Endothelial cell of umbilical vein (primary cell): ENCODE measurements at regions not wholly inside any gene's neighbourhood (a gene's known extent, or its start where the extent isn't known, plus 50 kb on each side); places are given as distances from the start of the nearest gene placed in this dataset.

Experiments
- BruUV-seq: library from RNA; stranded (reverse); fragments of 400-500 nt; replicated peaks from 2 replicates; lab custom pipeline; 2021; lab: Mats Ljungman, UMichigan
- CTCF ChIA-PET: fragments of 300-600, 350-600 bp; sonication (Branson Sonifier 250); formaldehyde crosslinking; loops from one replicate; lab custom pipeline; 2021; ENCODE audit warnings: antibody characterized with exemption, inconsistent platforms; lab: Charles Lee
- POLR2A ChIA-PET: fragments of 300-600, 350-600 bp; sonication (Branson Sonifier 250); formaldehyde crosslinking; loops from one replicate; lab custom pipeline; 2021; ENCODE audit warnings: antibody characterized with exemption, inconsistent platforms; lab: Charles Lee
- DNase-seq: peaks from one replicate; pipeline ENCODE4 v3.0.0-alpha.2; 2011; ENCODE audit warnings: low read depth, low spot score
- FAIRE-seq: peaks from 2 replicates; lab custom pipeline; 2011; peaks lifted over from hg19 to GRCh38; lab: Jason Lieb, UNC
- H2AFZ ChIP-seq: 2 replicates; pipeline ENCODE4 v1.6.0; 2012; ENCODE audit warnings: low read depth, low read length, control low read depth, inconsistent platforms
- H3K27ac ChIP-seq: 2 replicates; pipeline ENCODE4 v1.5.1; 2011; ENCODE audit warnings: low read depth, mild to moderate bottlenecking, control low read depth, low read length, moderate library complexity; ENCODE audit not compliant: insufficient read depth
- H3K27me3 ChIP-seq, 2 experiments: 2 replicates each; pipeline versions ENCODE4 v1.6.0 to v1.6.1; 2011; ENCODE audit warnings: low read length in 2 of 2, mixed read lengths in 1 of 2; ENCODE audit not compliant: control insufficient read depth in 2 of 2, insufficient read depth in 2 of 2
- H3K36me3 ChIP-seq, 2 experiments: 2 replicates in 1 of 2; 3 replicates in 1 of 2; pipeline ENCODE4 v1.5.1; 2011; ENCODE audit warnings: low read length in 2 of 2, mild to moderate bottlenecking in 1 of 2, moderate library complexity in 1 of 2; ENCODE audit not compliant: control insufficient read depth in 2 of 2, insufficient read depth in 2 of 2; ENCODE audit errors: extremely low read depth in 1 of 2
- H3K4me1 ChIP-seq: 3 replicates; pipeline ENCODE4 v1.5.1; 2011; ENCODE audit warnings: mild to moderate bottlenecking, low read length; ENCODE audit not compliant: control insufficient read depth, insufficient read depth; ENCODE audit errors: extremely low read depth
- H3K4me2 ChIP-seq: 2 replicates; pipeline ENCODE4 v1.6.1; 2011; ENCODE audit warnings: low read length, control low read depth, mixed read lengths; ENCODE audit not compliant: insufficient read depth
- H3K4me3 ChIP-seq, 3 experiments: fragments of 200-600 bp in 1 of 3; sonication (generic), shearing (Covaris generic) in 1 of 3; replicated peaks in 1 of 3; 2 replicates each; pipeline ENCODE4 v1.5.1; 2011 to 2016; ENCODE audit warnings: control low read depth in 3 of 3, low read length in 3 of 3, mild to moderate bottlenecking in 2 of 3, inconsistent platforms in 1 of 3, low read depth in 1 of 3, moderate library complexity in 1 of 3; ENCODE audit not compliant: insufficient read depth in 1 of 3
- H3K79me2 ChIP-seq: 2 replicates; pipeline ENCODE4 v1.6.0; 2012; ENCODE audit warnings: low read length, inconsistent platforms; ENCODE audit not compliant: control insufficient read depth, insufficient read depth
- H3K9ac ChIP-seq: replicated peaks from 2 replicates; pipeline ENCODE3; 2011; ENCODE audit warnings: low read length, control low read depth; ENCODE audit not compliant: insufficient read depth; ENCODE audit errors: extremely low read depth
- H3K9me1 ChIP-seq: replicated peaks from 3 replicates; pipeline ENCODE4 v1.6.0; 2011; ENCODE audit warnings: mild to moderate bottlenecking, low read length; ENCODE audit not compliant: control insufficient read depth, insufficient read depth; ENCODE audit errors: extremely low read depth
- H3K9me3 ChIP-seq: replicated peaks from 2 replicates; pipeline ENCODE4 v1.5.1; 2012; ENCODE audit warnings: low read length, inconsistent platforms; ENCODE audit not compliant: control insufficient read depth, insufficient read depth
- H4K20me1 ChIP-seq: replicated peaks from 2 replicates; pipeline ENCODE3; 2011; ENCODE audit warnings: mild to moderate bottlenecking, low read length; ENCODE audit not compliant: control insufficient read depth, insufficient read depth; ENCODE audit errors: extremely low read depth
- EZH2 ChIP-seq: IDR thresholded peaks from 2 replicates; pipeline ENCODE4 v1.6.1; 2012; ENCODE audit warnings: borderline replicate concordance, low read depth, mild to moderate bottlenecking, moderate library complexity, low read length, inconsistent platforms; ENCODE audit not compliant: severe bottlenecking
- FOS ChIP-seq: IDR thresholded peaks from 2 replicates; pipeline ENCODE4 v1.6.1; 2011; ENCODE audit warnings: mild to moderate bottlenecking, low read length, moderate library complexity, borderline replicate concordance; ENCODE audit not compliant: insufficient read depth
- GATA2 ChIP-seq: IDR thresholded peaks from 2 replicates; pipeline ENCODE4 v1.7.0; 2011; ENCODE audit warnings: low read depth, mild to moderate bottlenecking, moderate library complexity, mixed read lengths, low read length; ENCODE audit not compliant: insufficient read length, insufficient read depth
- JUN ChIP-seq: IDR thresholded peaks from 2 replicates; pipeline ENCODE4 v1.6.1; 2011; ENCODE audit warnings: borderline replicate concordance, low read depth; ENCODE audit not compliant: insufficient read length, insufficient read depth
- MYC ChIP-seq: IDR thresholded peaks from one replicate; pipeline ENCODE4 v1.6.1; 2011; ENCODE audit warnings: mild to moderate bottlenecking, low read depth, low read length
- POLR2A ChIP-seq: IDR thresholded peaks from 2 replicates; pipeline ENCODE4 v1.6.1; 2012; ENCODE audit warnings: low read depth, mild to moderate bottlenecking, control low read depth, low read length
- POLR2AphosphoS5 ChIP-seq: IDR thresholded peaks from 2 replicates; pipeline ENCODE4 v1.6.1; 2012; ENCODE audit warnings: low read depth, mild to moderate bottlenecking, control low read depth, low read length, moderate library complexity; ENCODE audit not compliant: insufficient read depth
- dilution Hi-C: fragments of 300-500 bp; cut with MboI; formaldehyde crosslinking; loops from one replicate; pipeline ENCODE4 v1.15.0; 2019; ENCODE audit warnings: low sequenced_read_pairs; ENCODE audit not compliant: extremely low pct_ligation_motif_present
- intact Hi-C: fragments of 100-400 bp; cut with micrococcal nuclease; formaldehyde crosslinking; loops from one replicate; pipeline ENCODE4 v1.10.0; 2022
- TF ChIP-seq, protein P1 (sequence below), 2 donors: IDR thresholded peaks; 1 replicate in 1 of 2; 2 replicates in 1 of 2; pipeline ENCODE4 v1.5.1; 2011; ENCODE audit warnings: low read length in 2 of 2, mild to moderate bottlenecking in 2 of 2, moderate library complexity in 2 of 2, control low read depth in 1 of 2, inconsistent platforms in 1 of 2, low read depth in 1 of 2; ENCODE audit not compliant: insufficient read depth in 1 of 2; ENCODE audit errors: extremely low read depth in 1 of 2
- TF ChIP-seq, protein P2 (sequence below): IDR thresholded peaks from 2 replicates; pipeline ENCODE4 v1.6.1; 2011; ENCODE audit not compliant: insufficient read depth, insufficient read length

DNA sequence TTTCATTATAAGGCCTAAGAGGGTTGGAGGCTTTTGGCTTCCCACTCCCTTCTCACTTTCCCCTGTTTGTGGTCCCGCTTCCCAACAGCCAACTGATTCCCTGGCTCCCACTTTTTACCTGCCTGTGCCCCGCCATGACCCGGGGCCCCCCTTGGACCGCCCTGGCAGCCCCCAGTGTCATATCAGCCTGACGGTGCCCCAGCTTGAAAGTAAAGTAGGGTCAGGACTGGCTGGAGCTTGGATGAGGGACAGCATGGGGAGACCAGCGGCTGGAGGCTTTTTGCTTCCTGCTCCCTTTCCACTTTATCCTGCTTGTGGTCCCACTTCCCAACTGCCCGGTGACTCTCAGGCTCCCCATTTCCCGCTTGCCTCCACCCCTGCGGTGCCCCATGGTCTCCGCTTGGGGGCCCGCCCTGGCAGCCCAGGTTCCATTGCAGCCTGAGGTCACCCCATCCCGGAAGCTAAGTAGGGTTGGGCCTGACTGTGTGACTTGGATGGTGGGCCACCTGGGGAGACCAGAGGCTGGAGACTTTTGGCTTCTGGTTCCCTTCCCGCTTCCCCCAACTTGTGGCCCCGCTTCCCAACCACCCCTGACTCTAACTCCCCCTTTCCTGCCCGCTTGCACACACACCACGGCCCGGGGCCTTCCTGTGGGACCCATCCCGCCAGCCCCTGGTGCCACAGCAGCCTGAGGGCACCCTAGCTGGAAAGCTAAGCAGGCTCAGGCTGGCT lies 2274.7 kb downstream of the TP53TG3F start:
- intact Hi-C loops = no loop called here
- no TSS peak for BruUV-seq
- no peak for DNase-seq

DNA sequence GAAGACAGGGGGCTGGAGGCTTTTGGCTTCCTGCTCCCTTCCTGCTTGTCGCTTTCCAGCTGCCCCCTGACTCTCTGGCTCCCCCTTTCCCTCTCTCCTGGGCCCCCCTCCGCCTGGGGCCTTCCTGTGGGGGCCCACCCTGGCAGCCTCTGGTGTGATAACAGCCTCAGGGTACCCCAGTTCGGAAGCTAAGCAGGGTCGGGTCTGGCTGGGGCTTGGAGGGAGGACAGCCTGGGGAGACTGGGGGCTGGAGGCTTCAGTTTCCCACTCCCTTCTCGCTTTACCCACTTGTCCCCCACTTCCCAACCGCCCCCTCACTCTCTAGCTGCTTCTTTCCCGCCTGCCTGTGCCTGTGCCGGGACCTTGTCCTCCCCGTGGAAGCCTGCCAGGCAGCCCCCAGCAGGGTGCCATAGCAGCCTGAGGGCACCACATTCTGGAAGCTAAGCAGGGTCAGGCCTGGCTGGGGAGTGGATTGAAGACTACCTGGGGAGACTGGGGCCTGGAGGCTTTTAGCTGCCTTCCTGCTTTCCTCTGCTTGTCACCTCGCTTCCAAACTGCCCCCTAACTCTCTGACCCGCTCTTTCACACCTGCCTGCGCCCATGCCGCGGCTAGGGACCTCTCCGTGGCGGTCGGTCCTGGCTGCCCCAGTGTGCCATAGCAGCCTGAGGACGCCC lies 2275.5 kb downstream of the TP53TG3F start:
- Histone ChIP-seq H3K9me3 (no peaks in the 10 kb centered on the region), H3K36me3 (no peaks in the 10 kb centered on the region), H3K27ac (no peak overlapping the region), H2AFZ (no peak overlapping the region), H3K9me1 (no peaks in the 10 kb centered on the region), H3K4me3 (no peak overlapping the region), H3K4me2 (no peak overlapping the region), H3K9ac (no peak overlapping the region), H3K27me3 (no peaks in the 10 kb centered on the region), H3K4me1 (no peaks in the 10 kb centered on the region), H4K20me1 (no peaks in the 10 kb centered on the region), H3K79me2 (no peaks in the 10 kb centered on the region)
- ChIA-PET CTCF (no interaction called here), POLR2A (no interaction called here)
- FAIRE-seq (no peak), DNase-seq (no peak)
- intact Hi-C loops (no loop called here), dilution Hi-C loops (no loop called here)
- no TSS peak for BruUV-seq
- TF ChIP-seq MYC (no peak), FOS (no peak), GATA2 (no peak), POLR2A (no peak), EZH2 (no peak), JUN (no peak), POLR2AphosphoS5 (no peak)
- TF ChIP-seq, protein P1, sequence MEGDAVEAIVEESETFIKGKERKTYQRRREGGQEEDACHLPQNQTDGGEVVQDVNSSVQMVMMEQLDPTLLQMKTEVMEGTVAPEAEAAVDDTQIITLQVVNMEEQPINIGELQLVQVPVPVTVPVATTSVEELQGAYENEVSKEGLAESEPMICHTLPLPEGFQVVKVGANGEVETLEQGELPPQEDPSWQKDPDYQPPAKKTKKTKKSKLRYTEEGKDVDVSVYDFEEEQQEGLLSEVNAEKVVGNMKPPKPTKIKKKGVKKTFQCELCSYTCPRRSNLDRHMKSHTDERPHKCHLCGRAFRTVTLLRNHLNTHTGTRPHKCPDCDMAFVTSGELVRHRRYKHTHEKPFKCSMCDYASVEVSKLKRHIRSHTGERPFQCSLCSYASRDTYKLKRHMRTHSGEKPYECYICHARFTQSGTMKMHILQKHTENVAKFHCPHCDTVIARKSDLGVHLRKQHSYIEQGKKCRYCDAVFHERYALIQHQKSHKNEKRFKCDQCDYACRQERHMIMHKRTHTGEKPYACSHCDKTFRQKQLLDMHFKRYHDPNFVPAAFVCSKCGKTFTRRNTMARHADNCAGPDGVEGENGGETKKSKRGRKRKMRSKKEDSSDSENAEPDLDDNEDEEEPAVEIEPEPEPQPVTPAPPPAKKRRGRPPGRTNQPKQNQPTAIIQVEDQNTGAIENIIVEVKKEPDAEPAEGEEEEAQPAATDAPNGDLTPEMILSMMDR (IDR thresholded peaks at IDR 0.05; ENCODE audit: extremely low read depth in 1 of 2, insufficient read depth in 1 of 2, low read depth in 1 of 2, low read length in 2 of 2) = no peak
- TF ChIP-seq, protein P2, sequence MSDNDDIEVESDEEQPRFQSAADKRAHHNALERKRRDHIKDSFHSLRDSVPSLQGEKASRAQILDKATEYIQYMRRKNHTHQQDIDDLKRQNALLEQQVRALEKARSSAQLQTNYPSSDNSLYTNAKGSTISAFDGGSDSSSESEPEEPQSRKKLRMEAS = no peak

More for the DNA sequence above, 2274.7 kb downstream of the TP53TG3F start:
- Histone ChIP-seq H4K20me1 (no peaks in the 10 kb centered on the region), H2AFZ (no peak overlapping the region), H3K79me2 (no peaks in the 10 kb centered on the region), H3K9ac (no peak overlapping the region), H3K36me3 (no peaks in the 10 kb centered on the region), H3K27ac (no peak overlapping the region), H3K4me1 (no peaks in the 10 kb centered on the region), H3K27me3 (no peaks in the 10 kb centered on the region), H3K9me1 (no peaks in the 10 kb centered on the region), H3K4me2 (no peak overlapping the region), H3K4me3 (no peak overlapping the region), H3K9me3 (no peaks in the 10 kb centered on the region)
- FAIRE-seq = no peak
- dilution Hi-C loops = no loop called here
- no peak for TF ChIP-seq MYC
- TF ChIP-seq, protein P1 (IDR thresholded peaks at IDR 0.05; ENCODE audit: extremely low read depth in 1 of 2, insufficient read depth in 1 of 2, low read depth in 1 of 2, low read length in 2 of 2) = no peak
- POLR2A ChIA-PET = no interaction called here
- CTCF ChIA-PET = no interaction called here
